Spleen (tissue), 7 donors: ENCODE measurements at regions not wholly inside any gene's neighbourhood (a gene's known extent, or its start where the extent isn't known, plus 50 kb on each side); places are given as distances from the start of the nearest gene placed in this dataset.

Experiments used
- POLR2AphosphoS5 ChIP-seq, 3 donors: sonication (generic); formaldehyde crosslinking; IDR thresholded peaks; one replicate each; pipeline ENCODE4 v1.5.1; 2017; ENCODE audit warnings: antibody characterized with exemption in 3 of 3
- TF ChIP-seq, protein P1 (sequence below), 11 experiments: fragments of 200-600 bp in 7 of 11; fragments of 450-650 bp in 4 of 11; sonication (generic) in 4 of 11; IDR thresholded peaks in 8 of 11; conservative IDR thresholded peaks in 3 of 11; 1 replicate in 7 of 11; 2 replicates in 4 of 11; pipeline versions ENCODE4 v1.4.0 to v1.8.0; 2016 to 2021; ENCODE audit warnings: antibody characterized with exemption in 11 of 11, inconsistent platforms in 4 of 11, mild to moderate bottlenecking in 1 of 11
- donor health status: DM: no; HTN: no; CAD: no; lungs with moderate emphysema.
- donor health status: DM: no; HTN: no; CAD: no.
- donor health status: DM: no; HTN: no; CAD: no.

DNA sequence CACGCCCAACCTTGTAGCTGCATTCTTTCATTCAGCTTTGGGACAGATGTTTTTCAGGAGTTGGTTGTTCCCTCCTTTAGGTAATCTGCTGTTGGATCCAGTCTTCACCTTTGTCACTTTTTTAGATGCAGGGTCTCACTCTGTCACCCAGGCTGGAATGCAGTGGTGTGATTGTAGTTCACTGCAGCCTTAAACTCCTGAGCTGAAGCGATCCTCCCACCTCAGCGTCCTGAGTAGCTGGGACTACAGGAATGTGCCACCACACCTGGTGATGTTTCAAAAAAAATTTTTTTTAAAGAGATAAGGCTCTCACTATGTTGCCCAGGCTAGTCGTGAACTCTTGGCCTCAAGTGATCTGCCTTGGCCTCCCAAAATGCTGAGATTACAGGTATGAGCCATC lies 164.3 kb downstream of the KTN1 start:
- TF ChIP-seq POLR2AphosphoS5 (IDR thresholded peaks at IDR 0.05): no peak
- TF ChIP-seq, protein P1, sequence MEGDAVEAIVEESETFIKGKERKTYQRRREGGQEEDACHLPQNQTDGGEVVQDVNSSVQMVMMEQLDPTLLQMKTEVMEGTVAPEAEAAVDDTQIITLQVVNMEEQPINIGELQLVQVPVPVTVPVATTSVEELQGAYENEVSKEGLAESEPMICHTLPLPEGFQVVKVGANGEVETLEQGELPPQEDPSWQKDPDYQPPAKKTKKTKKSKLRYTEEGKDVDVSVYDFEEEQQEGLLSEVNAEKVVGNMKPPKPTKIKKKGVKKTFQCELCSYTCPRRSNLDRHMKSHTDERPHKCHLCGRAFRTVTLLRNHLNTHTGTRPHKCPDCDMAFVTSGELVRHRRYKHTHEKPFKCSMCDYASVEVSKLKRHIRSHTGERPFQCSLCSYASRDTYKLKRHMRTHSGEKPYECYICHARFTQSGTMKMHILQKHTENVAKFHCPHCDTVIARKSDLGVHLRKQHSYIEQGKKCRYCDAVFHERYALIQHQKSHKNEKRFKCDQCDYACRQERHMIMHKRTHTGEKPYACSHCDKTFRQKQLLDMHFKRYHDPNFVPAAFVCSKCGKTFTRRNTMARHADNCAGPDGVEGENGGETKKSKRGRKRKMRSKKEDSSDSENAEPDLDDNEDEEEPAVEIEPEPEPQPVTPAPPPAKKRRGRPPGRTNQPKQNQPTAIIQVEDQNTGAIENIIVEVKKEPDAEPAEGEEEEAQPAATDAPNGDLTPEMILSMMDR (IDR thresholded peaks at IDR 0.05 in 8 of 11, conservative IDR thresholded peaks at IDR 0.05 in 3 of 11): no peak
